IPS-18a (cell line): ENCODE measurements at regions not wholly inside any gene's neighbourhood (a gene's known extent, or its start where the extent isn't known, plus 50 kb on each side); places are given as distances from the start of the nearest gene placed in this dataset.

ENCODE experiments used
- H3K27ac ChIP-seq: one replicate; pipeline ENCODE4 v1.5.1; 2013; ENCODE audit warnings: low read length
- H3K27me3 ChIP-seq: one replicate; pipeline ENCODE4 v1.6.1; 2013; ENCODE audit warnings: mild to moderate bottlenecking, low read length; ENCODE audit not compliant: control insufficient read depth, insufficient read depth
- H3K36me3 ChIP-seq: one replicate; pipeline ENCODE4 v1.6.1; 2013; ENCODE audit warnings: low read depth, low read length; ENCODE audit not compliant: control insufficient read depth
- H3K4me1 ChIP-seq: one replicate; pipeline ENCODE4 v1.6.1; 2013; ENCODE audit warnings: low read depth, low read length; ENCODE audit not compliant: control insufficient read depth
- H3K4me3 ChIP-seq: one replicate; pipeline ENCODE4 v1.5.1; 2013; ENCODE audit warnings: low read length
- H3K9ac ChIP-seq: one replicate; pipeline ENCODE4 v1.6.1; 2013; ENCODE audit warnings: mild to moderate bottlenecking, low read length, moderate library complexity
- H3K9me3 ChIP-seq: one replicate; pipeline ENCODE4 v1.6.1; 2013; ENCODE audit warnings: low read depth, low read length; ENCODE audit not compliant: control insufficient read depth

GRCh38 chr5:111016801-111017200, 54.7 kb upstream of the TSLP start:
- H3K4me3 ChIP-seq, result no peak overlapping the region
- no peaks in the 10 kb centered on the region for H3K36me3 ChIP-seq
- no peak overlapping the region for H3K27ac ChIP-seq
- H3K27me3 ChIP-seq, result no peaks in the 10 kb centered on the region
- H3K9ac ChIP-seq, result no peak overlapping the region
- no peaks in the 10 kb centered on the region for H3K9me3 ChIP-seq
- no peaks in the 10 kb centered on the region for H3K4me1 ChIP-seq

DNA sequence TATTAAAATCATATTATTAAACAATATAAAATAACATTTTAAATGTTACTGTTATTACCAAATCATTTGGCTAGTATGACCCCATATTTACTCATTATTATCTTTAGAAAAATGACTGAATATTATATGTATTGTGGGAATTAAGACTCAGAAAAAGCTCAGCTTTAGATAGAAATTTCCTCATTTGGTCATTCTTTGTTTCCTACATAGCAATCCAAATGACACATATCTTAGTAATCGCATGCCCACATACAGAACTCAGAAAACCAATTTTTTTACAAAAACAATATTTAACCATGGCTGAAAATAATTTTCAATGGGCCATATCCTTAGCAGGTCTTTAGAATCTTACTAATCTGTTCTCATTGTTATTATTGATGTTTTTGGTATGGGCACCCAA, 53.8 kb upstream of the TSLP start:
- Histone ChIP-seq H3K4me3 (no peak overlapping the region), H3K9ac (no peak overlapping the region), H3K27me3 (no peaks in the 10 kb centered on the region), H3K36me3 (no peaks in the 10 kb centered on the region), H3K9me3 (no peaks in the 10 kb centered on the region), H3K27ac (no peak overlapping the region), H3K4me1 (no peaks in the 10 kb centered on the region)
